CD4-positive, alpha-beta T cell (primary cell): ENCODE measurements at regions not wholly inside any gene's neighbourhood (a gene's known extent, or its start where the extent isn't known, plus 50 kb on each side); places are given as distances from the start of the nearest gene placed in this dataset.

Experiments
- ATAC-seq: fragments of 200-7000 bp; cut with Tn5 transposase; one replicate; pipeline ENCODE4 v1.10.0; 2022; ENCODE audit warnings: mild to moderate bottlenecking; ENCODE audit not compliant: poor library complexity
- CTCF ChIA-PET: fragments of 350-600 bp; sonication (Branson Sonifier 250); formaldehyde crosslinking; loops from one replicate; lab custom pipeline; 2021; ENCODE audit warnings: antibody characterized with exemption, inconsistent platforms; lab: Charles Lee
- POLR2A ChIA-PET: fragments of 350-600 bp; sonication (Branson Sonifier 250); formaldehyde crosslinking; loops from one replicate; lab custom pipeline; 2021; ENCODE audit warnings: antibody characterized with exemption, inconsistent platforms; lab: Charles Lee
- DNase-seq, 14 experiments: peaks; one replicate each; pipeline ENCODE4 v3.0.0-alpha.2; 2013 to 2020; ENCODE audit warnings: mixed read lengths in 2 of 14
- H3K27ac ChIP-seq, 2 donors: one replicate each; pipeline versions ENCODE4 v1.5.1 to v1.7.0; 2013; ENCODE audit warnings: low read length in 2 of 2, low read depth in 1 of 2, mild to moderate bottlenecking in 1 of 2
- H3K27me3 ChIP-seq, 2 experiments: 1 replicate in 1 of 2; 2 replicates in 1 of 2; pipeline versions ENCODE4 v1.6.1 to v1.7.0; 2013; ENCODE audit warnings: low read length in 2 of 2, control low read depth in 1 of 2, mild to moderate bottlenecking in 1 of 2, moderate library complexity in 1 of 2; ENCODE audit not compliant: insufficient read depth in 2 of 2, control insufficient read depth in 1 of 2
- H3K36me3 ChIP-seq: one replicate; pipeline ENCODE4 v1.6.1; 2013; ENCODE audit warnings: low read length, control low read depth; ENCODE audit not compliant: insufficient read depth
- H3K4me1 ChIP-seq: one replicate; pipeline ENCODE4 v1.6.1; 2013; ENCODE audit warnings: low read length, control low read depth; ENCODE audit not compliant: insufficient read depth
- H3K4me3 ChIP-seq: one replicate; pipeline ENCODE4 v1.5.1; 2013; ENCODE audit warnings: mild to moderate bottlenecking, low read length, moderate library complexity
- H3K9me3 ChIP-seq, 2 experiments: 1 replicate in 1 of 2; 2 replicates in 1 of 2; pipeline versions ENCODE4 v1.6.1 to v1.7.0; 2013; ENCODE audit warnings: low read length in 2 of 2, mild to moderate bottlenecking in 2 of 2, control low read depth in 1 of 2, moderate library complexity in 1 of 2; ENCODE audit not compliant: control insufficient read depth in 1 of 2, insufficient read depth in 1 of 2
- H3K27ac Mint-ChIP-seq: one replicate; pipeline ENCODE4 v1.8.0; 2020; ENCODE audit warnings: mixed read lengths
- H3K27me3 Mint-ChIP-seq: one replicate; pipeline ENCODE4 v1.8.0; 2021; ENCODE audit warnings: mixed read lengths
- H3K36me3 Mint-ChIP-seq: one replicate; pipeline ENCODE4 v1.8.0; 2021; ENCODE audit warnings: low read depth, mixed read lengths
- H3K4me1 Mint-ChIP-seq: one replicate; pipeline ENCODE4 v1.8.0; 2021; ENCODE audit warnings: low read depth, mixed read lengths
- H3K4me3 Mint-ChIP-seq: one replicate; pipeline ENCODE4 v1.8.0; 2020; ENCODE audit warnings: mild to moderate bottlenecking, mixed read lengths
- H3K9me3 Mint-ChIP-seq: one replicate; pipeline ENCODE4 v1.8.0; 2020; ENCODE audit warnings: mixed read lengths
- CTCF ChIP-seq: fragments of 200-600 bp; IDR thresholded peaks from one replicate; pipeline ENCODE4 v1.8.0; 2022; ENCODE audit warnings: antibody characterized with exemption, mild to moderate bottlenecking
- intact Hi-C, 2 experiments: fragments of 100-400 bp; cut with DNase I in 1 of 2; cut with micrococcal nuclease in 1 of 2; formaldehyde crosslinking; loops; one replicate each; pipeline versions ENCODE4 v1.15.1 to v1.9.0; 2023 to 2025; cut with DNase I, micrococcal nuclease

GRCh38 chr3:69536306-69537020 is 150.6 kb upstream of the FRMD4B start:
- Mint-ChIP-seq H3K4me1 (peaks cover 5% of the 10 kb centered on the region), H3K27me3 (peaks cover 30% of the 10 kb centered on the region), H3K36me3 (no peaks in the 10 kb centered on the region), H3K4me3 (no peak overlapping the region), H3K27ac (no peak overlapping the region), H3K9me3 (no peaks in the 10 kb centered on the region)
- ChIA-PET CTCF (no interaction called here), POLR2A (no interaction called here)
- TF ChIP-seq CTCF = no peak
- no peaks in the 10 kb centered on the region for H3K36me3 ChIP-seq
- no peak overlapping the region for H3K27ac ChIP-seq
- no peak for DNase-seq
- peaks cover 7 to 8% of the 10 kb centered on the region in 2 experiments for H3K27me3 ChIP-seq
- H3K4me3 ChIP-seq = no peak overlapping the region
- H3K9me3 ChIP-seq = peaks cover 0 to 11% of the 10 kb centered on the region in 2 experiments
- H3K4me1 ChIP-seq = no peaks in the 10 kb centered on the region
- intact Hi-C loops = no loop called here
- no peak for ATAC-seq

GRCh38 chr3:69535613-69536012 is 149.7 kb upstream of the FRMD4B start:
- Histone ChIP-seq H3K9me3 (peaks cover 0 to 11% of the 10 kb centered on the region in 2 experiments), H3K36me3 (no peaks in the 10 kb centered on the region), H3K27ac (no peak overlapping the region), H3K27me3 (no peaks in the 10 kb centered on the region), H3K4me1 (no peaks in the 10 kb centered on the region), H3K4me3 (no peak overlapping the region)
- ChIA-PET POLR2A (no interaction called here), CTCF (no interaction called here)
- Mint-ChIP-seq H3K4me3 (no peak overlapping the region), H3K9me3 (no peaks in the 10 kb centered on the region), H3K27ac (no peak overlapping the region), H3K36me3 (no peaks in the 10 kb centered on the region), H3K27me3 (peaks cover 21% of the 10 kb centered on the region), H3K4me1 (no peaks in the 10 kb centered on the region)
- DNase-seq (no peak), ATAC-seq (no peak)
- TF ChIP-seq CTCF = no peak
- intact Hi-C loops = no loop called here

- Histone ChIP-seq H3K4me1 (no peaks in the 10 kb centered on the region), H3K9me3 (peaks cover 0 to 11% of the 10 kb centered on the region in 2 experiments), H3K27me3 (no peaks in the 10 kb centered on the region), H3K27ac (no peak overlapping the region), H3K4me3 (no peak overlapping the region), H3K36me3 (no peaks in the 10 kb centered on the region)
- peaks cover 5% of the 10 kb centered on the region for H3K27me3 Mint-ChIP-seq
- no peak for DNase-seq
- no peak for ATAC-seq
- POLR2A ChIA-PET = no interaction called here
- no peak overlapping the region for H3K27ac Mint-ChIP-seq
- intact Hi-C loops = no loop called here
- no peaks in the 10 kb centered on the region for H3K4me1 Mint-ChIP-seq
- no peak for TF ChIP-seq CTCF
- CTCF ChIA-PET = no interaction called here
- H3K4me3 Mint-ChIP-seq = no peak overlapping the region
- H3K36me3 Mint-ChIP-seq = no peaks in the 10 kb centered on the region
- H3K9me3 Mint-ChIP-seq = no peaks in the 10 kb centered on the region
Measured at GRCh38 chr3:69532547-69533224, 146.8 kb upstream of the FRMD4B start.
